ENCODE measurements at regions not wholly inside any gene's neighbourhood (a gene's known extent, or its start where the extent isn't known, plus 50 kb on each side); places are given as distances from the start of the nearest gene placed in this dataset.
"Not testable (repeated sequence)": the region's sequence is repeated elsewhere in the genome, so short reads cannot be mapped to it uniquely, and the experiment has no call there.

GRCh38 chr12:90543374-90543773, 411.6 kb downstream of the CCER1 start:
- H3K27ac ChIP-seq = no peak overlapping the region
- no peaks in the 10 kb centered on the region for H3K27me3 ChIP-seq
- H3K9me3 ChIP-seq = no peaks in the 10 kb centered on the region
- no peaks in the 10 kb centered on the region for H3K4me1 ChIP-seq
- WGBS, 2 donors (ENCODE audit: low coverage in 1 of 2) = 13 to 30% methylated on average over 1 of the region's 1 CpG
- ATAC-seq = no peak
- no peaks in the 10 kb centered on the region for H3K36me3 ChIP-seq
- TF ChIP-seq CTCF (IDR thresholded peaks at IDR 0.05) (no peak), POLR2AphosphoS5 (IDR thresholded peaks at IDR 0.05) (no peak), EP300 (IDR thresholded peaks at IDR 0.05) (no peak)
- no peak overlapping the region for H3K4me3 ChIP-seq

- not testable (repeated sequence) for H3K27me3 ChIP-seq, H3K9me3 ChIP-seq, H3K4me3 ChIP-seq, ATAC-seq, H3K4me1 ChIP-seq, H3K27ac ChIP-seq, H3K36me3 ChIP-seq
- no CpG with 5 or more reads among the region's 1 CpG for WGBS, 2 donors (ENCODE audit: low coverage in 1 of 2)
Observed at GRCh38 chr12:90542852-90543251, 412.1 kb downstream of the CCER1 start.

GRCh38 chr12:90533828-90534227, 421.1 kb downstream of the CCER1 start:
- not testable (repeated sequence) for H3K4me1 ChIP-seq, H3K27ac ChIP-seq, H3K27me3 ChIP-seq, H3K4me3 ChIP-seq, H3K9me3 ChIP-seq, ATAC-seq, H3K36me3 ChIP-seq
- WGBS, 2 donors (ENCODE audit: low coverage in 1 of 2) = no CpG with 5 or more reads among the region's 1 CpG

- no peak for ATAC-seq
- Histone ChIP-seq H3K27ac (no peak overlapping the region), H3K36me3 (no peaks in the 10 kb centered on the region), H3K9me3 (no peaks in the 10 kb centered on the region), H3K4me3 (no peak overlapping the region), H3K27me3 (no peaks in the 10 kb centered on the region), H3K4me1 (peaks cover 0 to 2% (median 0%) of the 10 kb centered on the region in 3 donors)
- no peak for TF ChIP-seq POLR2A (IDR thresholded peaks at IDR 0.05)
- WGBS, 2 donors (ENCODE audit: low coverage in 1 of 2) = 38 to 57% methylated on average over 3 of the region's 3 CpGs
Observed at GRCh38 chr12:90520002-90520734, 434.8 kb downstream of the CCER1 start.

GRCh38 chr12:90519285-90519684, 435.7 kb downstream of the CCER1 start:
- TF ChIP-seq CTCF (IDR thresholded peaks at IDR 0.05) (no peak), EP300 (IDR thresholded peaks at IDR 0.05) (no peak), POLR2AphosphoS5 (IDR thresholded peaks at IDR 0.05) (no peak), POLR2A (IDR thresholded peaks at IDR 0.05) (no peak)
- Histone ChIP-seq H3K4me1 (peaks cover 1 to 11% (median 2%) of the 10 kb centered on the region in 3 donors), H3K9me3 (no peaks in the 10 kb centered on the region), H3K27ac (no peak overlapping the region), H3K4me3 (no peak overlapping the region), H3K27me3 (no peaks in the 10 kb centered on the region), H3K36me3 (no peaks in the 10 kb centered on the region)
- ATAC-seq = no peak

- Histone ChIP-seq H3K4me3 (no peak overlapping the region), H3K4me1 (peaks cover 4 to 16% (median 5%) of the 10 kb centered on the region in 3 donors), H3K27me3 (no peaks in the 10 kb centered on the region), H3K36me3 (no peaks in the 10 kb centered on the region), H3K27ac (no peak overlapping the region), H3K9me3 (no peaks in the 10 kb centered on the region)
- ATAC-seq = no peak
- TF ChIP-seq CTCF (IDR thresholded peaks at IDR 0.05) (no peak), POLR2A (IDR thresholded peaks at IDR 0.05) (no peak), EP300 (IDR thresholded peaks at IDR 0.05) (no peak), POLR2AphosphoS5 (IDR thresholded peaks at IDR 0.05) (no peak)
- 72 to 85% methylated on average over 2 of the region's 2 CpGs for WGBS, 2 donors (ENCODE audit: low coverage in 1 of 2)
Observed at GRCh38 chr12:90515199-90516175, 439.5 kb downstream of the CCER1 start.

Data from gastroesophageal sphincter (tissue), 4 donors.